ENCODE measurements at regions not wholly inside any gene's neighbourhood (a gene's known extent, or its start where the extent isn't known, plus 50 kb on each side); places are given as distances from the start of the nearest gene placed in this dataset.

DNA sequence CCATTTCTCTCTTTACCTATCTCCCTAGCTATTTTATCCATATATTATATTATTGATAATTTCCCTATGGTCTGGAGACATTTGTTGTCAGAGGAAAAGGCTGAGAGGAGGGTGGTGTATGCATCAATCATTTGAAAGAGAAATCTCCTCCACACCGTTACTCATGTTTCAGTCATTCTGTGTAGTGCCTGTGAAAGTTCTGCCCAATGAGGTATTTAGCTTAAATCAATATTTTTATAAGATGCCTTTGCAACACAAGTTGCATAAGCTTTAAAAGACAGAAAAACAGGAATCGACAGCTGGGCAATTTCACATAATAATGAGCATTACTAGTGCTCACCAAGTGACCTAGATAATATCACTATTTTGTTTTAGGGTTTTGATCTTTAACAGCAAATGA is 363.7 kb upstream of the FSIP2 start:
- Histone ChIP-seq H3K4me2 (no peak overlapping the region), H3K27ac (ENCODE audit: low read depth in 2 of 2, low read length in 1 of 2) (no peak overlapping the region), H3K36me3 (replicated peaks in 1 of 2; ENCODE audit: control insufficient read depth in 1 of 2, insufficient read depth in 2 of 2, low read length in 1 of 2) (no peaks in the 10 kb centered on the region), H3K9me3 (no peaks in the 10 kb centered on the region), H3K4me1 (ENCODE audit: control insufficient read depth in 1 of 2, insufficient read depth in 2 of 2, low read depth in 1 of 2, low read length in 1 of 2) (no peaks in the 10 kb centered on the region), H3F3A (replicated peaks; ENCODE audit: insufficient read depth) (no peaks in the 10 kb centered on the region), H3K9me2 (no peaks in the 10 kb centered on the region), H4K20me1 (ENCODE audit: insufficient read depth) (no peaks in the 10 kb centered on the region), H3K9ac (no peak overlapping the region), H2AFZ (ENCODE audit: low read depth) (no peak overlapping the region), H3K27me3 (ENCODE audit: insufficient read depth) (no peaks in the 10 kb centered on the region), H3K79me2 (ENCODE audit: insufficient read depth) (no peaks in the 10 kb centered on the region), H3K4me3 (ENCODE audit: low read depth in 2 of 2, low read length in 1 of 2) (no peak overlapping the region)
- POLR2A ChIA-PET, result no interaction called here
- CTCF ChIA-PET, result interaction anchor here (1.3 kb wide), 2 partner anchors 10 to 13 kb away, joined by 4 read pairs; no protein-coding TSS in a partner anchor
- DNase-seq, result no peak
- 40% methylated on average over 2 of the region's 2 CpGs for WGBS (ENCODE audit: low lambda C conversion rate)
- no peak for TF ChIP-seq FOXJ3 (CRISPR knock-in tag; IDR thresholded peaks at IDR 0.05)
- no peak for TF ChIP-seq SMC3 (IDR thresholded peaks at IDR 0.05; ENCODE audit: low read depth, low read length)
- TF ChIP-seq GATA2 (CRISPR knock-in tag; IDR thresholded peaks at IDR 0.05), result no peak
- TF ChIP-seq FOSL2 (IDR thresholded peaks at IDR 0.05; ENCODE audit: borderline replicate concordance, low read depth), result no peak
- TF ChIP-seq, protein P1, sequence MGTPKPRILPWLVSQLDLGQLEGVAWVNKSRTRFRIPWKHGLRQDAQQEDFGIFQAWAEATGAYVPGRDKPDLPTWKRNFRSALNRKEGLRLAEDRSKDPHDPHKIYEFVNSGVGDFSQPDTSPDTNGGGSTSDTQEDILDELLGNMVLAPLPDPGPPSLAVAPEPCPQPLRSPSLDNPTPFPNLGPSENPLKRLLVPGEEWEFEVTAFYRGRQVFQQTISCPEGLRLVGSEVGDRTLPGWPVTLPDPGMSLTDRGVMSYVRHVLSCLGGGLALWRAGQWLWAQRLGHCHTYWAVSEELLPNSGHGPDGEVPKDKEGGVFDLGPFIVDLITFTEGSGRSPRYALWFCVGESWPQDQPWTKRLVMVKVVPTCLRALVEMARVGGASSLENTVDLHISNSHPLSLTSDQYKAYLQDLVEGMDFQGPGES (IDR thresholded peaks at IDR 0.05; ENCODE audit: low read depth, low read length), result no peak
- no peak for TF ChIP-seq RCOR1 (IDR thresholded peaks at IDR 0.05; ENCODE audit: low read length)
- TF ChIP-seq, protein P2, sequence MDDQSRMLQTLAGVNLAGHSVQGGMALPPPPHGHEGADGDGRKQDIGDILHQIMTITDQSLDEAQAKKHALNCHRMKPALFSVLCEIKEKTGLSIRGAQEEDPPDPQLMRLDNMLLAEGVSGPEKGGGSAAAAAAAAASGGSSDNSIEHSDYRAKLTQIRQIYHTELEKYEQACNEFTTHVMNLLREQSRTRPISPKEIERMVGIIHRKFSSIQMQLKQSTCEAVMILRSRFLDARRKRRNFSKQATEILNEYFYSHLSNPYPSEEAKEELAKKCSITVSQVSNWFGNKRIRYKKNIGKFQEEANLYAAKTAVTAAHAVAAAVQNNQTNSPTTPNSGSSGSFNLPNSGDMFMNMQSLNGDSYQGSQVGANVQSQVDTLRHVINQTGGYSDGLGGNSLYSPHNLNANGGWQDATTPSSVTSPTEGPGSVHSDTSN (IDR thresholded peaks at IDR 0.05), result no peak
- TF ChIP-seq TCF12 (IDR thresholded peaks at IDR 0.05), result no peak
- TF ChIP-seq RFX5 (IDR thresholded peaks at IDR 0.05; ENCODE audit: low read length), result no peak
- no peak for TF ChIP-seq NRF1 (IDR thresholded peaks at IDR 0.05; ENCODE audit: low read depth, low read length)
- TF ChIP-seq, protein P3, sequence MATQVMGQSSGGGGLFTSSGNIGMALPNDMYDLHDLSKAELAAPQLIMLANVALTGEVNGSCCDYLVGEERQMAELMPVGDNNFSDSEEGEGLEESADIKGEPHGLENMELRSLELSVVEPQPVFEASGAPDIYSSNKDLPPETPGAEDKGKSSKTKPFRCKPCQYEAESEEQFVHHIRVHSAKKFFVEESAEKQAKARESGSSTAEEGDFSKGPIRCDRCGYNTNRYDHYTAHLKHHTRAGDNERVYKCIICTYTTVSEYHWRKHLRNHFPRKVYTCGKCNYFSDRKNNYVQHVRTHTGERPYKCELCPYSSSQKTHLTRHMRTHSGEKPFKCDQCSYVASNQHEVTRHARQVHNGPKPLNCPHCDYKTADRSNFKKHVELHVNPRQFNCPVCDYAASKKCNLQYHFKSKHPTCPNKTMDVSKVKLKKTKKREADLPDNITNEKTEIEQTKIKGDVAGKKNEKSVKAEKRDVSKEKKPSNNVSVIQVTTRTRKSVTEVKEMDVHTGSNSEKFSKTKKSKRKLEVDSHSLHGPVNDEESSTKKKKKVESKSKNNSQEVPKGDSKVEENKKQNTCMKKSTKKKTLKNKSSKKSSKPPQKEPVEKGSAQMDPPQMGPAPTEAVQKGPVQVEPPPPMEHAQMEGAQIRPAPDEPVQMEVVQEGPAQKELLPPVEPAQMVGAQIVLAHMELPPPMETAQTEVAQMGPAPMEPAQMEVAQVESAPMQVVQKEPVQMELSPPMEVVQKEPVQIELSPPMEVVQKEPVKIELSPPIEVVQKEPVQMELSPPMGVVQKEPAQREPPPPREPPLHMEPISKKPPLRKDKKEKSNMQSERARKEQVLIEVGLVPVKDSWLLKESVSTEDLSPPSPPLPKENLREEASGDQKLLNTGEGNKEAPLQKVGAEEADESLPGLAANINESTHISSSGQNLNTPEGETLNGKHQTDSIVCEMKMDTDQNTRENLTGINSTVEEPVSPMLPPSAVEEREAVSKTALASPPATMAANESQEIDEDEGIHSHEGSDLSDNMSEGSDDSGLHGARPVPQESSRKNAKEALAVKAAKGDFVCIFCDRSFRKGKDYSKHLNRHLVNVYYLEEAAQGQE (IDR thresholded peaks at IDR 0.05; ENCODE audit: low read depth, low read length), result no peak
- TF ChIP-seq, protein P4, sequence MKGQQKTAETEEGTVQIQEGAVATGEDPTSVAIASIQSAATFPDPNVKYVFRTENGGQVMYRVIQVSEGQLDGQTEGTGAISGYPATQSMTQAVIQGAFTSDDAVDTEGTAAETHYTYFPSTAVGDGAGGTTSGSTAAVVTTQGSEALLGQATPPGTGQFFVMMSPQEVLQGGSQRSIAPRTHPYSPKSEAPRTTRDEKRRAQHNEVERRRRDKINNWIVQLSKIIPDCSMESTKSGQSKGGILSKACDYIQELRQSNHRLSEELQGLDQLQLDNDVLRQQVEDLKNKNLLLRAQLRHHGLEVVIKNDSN (IDR thresholded peaks at IDR 0.05; ENCODE audit: borderline replicate concordance, low read depth), result no peak
- TF ChIP-seq RXRA (IDR thresholded peaks at IDR 0.05; ENCODE audit: borderline replicate concordance, low read depth), result no peak
- no peak for TF ChIP-seq TAF1 (IDR thresholded peaks at IDR 0.05; ENCODE audit: borderline replicate concordance, low read depth, low read length)
- no peak for TF ChIP-seq MEF2A (IDR thresholded peaks at IDR 0.05; ENCODE audit: borderline replicate concordance, low read depth)
